Breast epithelium (tissue), 3 donors: ENCODE measurements at regions not wholly inside any gene's neighbourhood (a gene's known extent, or its start where the extent isn't known, plus 50 kb on each side); places are given as distances from the start of the nearest gene placed in this dataset.

Experiments used
- POLR2A ChIP-seq: fragments of 450-650 bp; IDR thresholded peaks from one replicate; pipeline ENCODE4 v1.6.1; 2016; ENCODE audit warnings: antibody characterized with exemption, mild to moderate bottlenecking, moderate library complexity
- TF ChIP-seq, protein P1 (sequence below), 3 donors: fragments of 450-650 bp; IDR thresholded peaks; one replicate each; pipeline ENCODE4 v1.5.1; 2016 to 2017; ENCODE audit warnings: antibody characterized with exemption in 3 of 3, mild to moderate bottlenecking in 3 of 3, moderate library complexity in 3 of 3

DNA sequence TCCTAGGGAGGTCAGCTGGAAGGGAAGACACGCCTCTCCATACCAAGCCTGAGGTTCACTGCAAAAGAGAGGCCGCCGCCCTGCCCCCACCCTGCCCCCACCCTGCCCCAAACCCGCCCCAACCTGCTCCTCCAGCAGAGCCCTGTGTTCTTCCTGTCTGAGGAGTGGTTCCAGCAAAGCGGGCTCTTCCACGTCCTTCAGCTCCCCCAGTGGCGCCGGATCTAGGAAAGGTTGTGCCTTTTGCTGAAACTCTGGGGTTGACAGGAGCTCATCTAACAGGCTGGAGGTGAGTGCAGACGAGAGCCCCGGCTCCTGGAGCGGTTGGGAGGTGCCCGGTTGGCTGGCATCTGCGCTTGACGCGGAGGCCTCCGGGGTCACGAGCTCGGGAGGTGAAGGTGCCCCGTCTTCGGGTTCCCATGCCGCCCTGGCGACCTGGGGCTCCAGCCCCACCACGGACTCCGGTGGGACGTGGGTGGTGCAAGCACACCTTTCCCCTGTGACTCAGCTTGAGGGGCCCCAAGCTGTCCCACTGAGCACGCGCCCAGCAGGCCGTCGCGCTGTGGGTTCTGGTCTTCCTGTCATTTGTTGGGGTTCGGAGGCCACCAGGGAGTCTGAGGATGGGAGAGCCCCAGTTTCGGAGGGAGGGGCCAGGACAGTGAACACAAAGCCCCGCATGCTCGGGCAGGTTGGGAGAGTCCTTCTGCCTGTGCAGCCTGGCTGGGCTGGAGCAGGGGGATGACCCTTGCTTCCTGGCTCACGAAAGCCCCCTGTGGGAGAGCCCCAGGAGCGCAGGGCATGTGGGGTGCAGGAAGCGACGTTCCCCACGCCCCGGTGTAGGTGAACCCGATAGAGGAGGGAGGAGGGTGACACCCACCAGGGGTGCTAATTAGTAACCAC, 1467.1 kb downstream of the FOXD4L5 start:
- TF ChIP-seq, protein P1, sequence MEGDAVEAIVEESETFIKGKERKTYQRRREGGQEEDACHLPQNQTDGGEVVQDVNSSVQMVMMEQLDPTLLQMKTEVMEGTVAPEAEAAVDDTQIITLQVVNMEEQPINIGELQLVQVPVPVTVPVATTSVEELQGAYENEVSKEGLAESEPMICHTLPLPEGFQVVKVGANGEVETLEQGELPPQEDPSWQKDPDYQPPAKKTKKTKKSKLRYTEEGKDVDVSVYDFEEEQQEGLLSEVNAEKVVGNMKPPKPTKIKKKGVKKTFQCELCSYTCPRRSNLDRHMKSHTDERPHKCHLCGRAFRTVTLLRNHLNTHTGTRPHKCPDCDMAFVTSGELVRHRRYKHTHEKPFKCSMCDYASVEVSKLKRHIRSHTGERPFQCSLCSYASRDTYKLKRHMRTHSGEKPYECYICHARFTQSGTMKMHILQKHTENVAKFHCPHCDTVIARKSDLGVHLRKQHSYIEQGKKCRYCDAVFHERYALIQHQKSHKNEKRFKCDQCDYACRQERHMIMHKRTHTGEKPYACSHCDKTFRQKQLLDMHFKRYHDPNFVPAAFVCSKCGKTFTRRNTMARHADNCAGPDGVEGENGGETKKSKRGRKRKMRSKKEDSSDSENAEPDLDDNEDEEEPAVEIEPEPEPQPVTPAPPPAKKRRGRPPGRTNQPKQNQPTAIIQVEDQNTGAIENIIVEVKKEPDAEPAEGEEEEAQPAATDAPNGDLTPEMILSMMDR (IDR thresholded peaks at IDR 0.05), result no peak
- no peak for TF ChIP-seq POLR2A
